Activated CD4-positive, alpha-beta T cell treated with anti-CD3 and anti-CD28 coated beads, Interleukin-2, amount 10 ng/mL, durations not matched to agents 7 days and 5 days (primary cell): ENCODE measurements at regions not wholly inside any gene's neighbourhood (a gene's known extent, or its start where the extent isn't known, plus 50 kb on each side); places are given as distances from the start of the nearest gene placed in this dataset.

ENCODE experiments used
- CTCF ChIA-PET: fragments of 350-600 bp; sonication (Branson Sonifier 250); formaldehyde crosslinking; loops from one replicate; lab custom pipeline; 2021; ENCODE audit warnings: antibody characterized with exemption; lab: Charles Lee
- POLR2A ChIA-PET: fragments of 350-600 bp; sonication (Branson Sonifier 250); formaldehyde crosslinking; loops from one replicate; lab custom pipeline; 2021; ENCODE audit warnings: antibody characterized with exemption; lab: Charles Lee
- DNase-seq: peaks from one replicate; pipeline ENCODE4 v3.0.0-alpha.2; 2020
- H3K27ac Mint-ChIP-seq: one replicate; pipeline ENCODE4 v1.8.0; 2021; ENCODE audit warnings: mild to moderate bottlenecking, moderate library complexity, mixed read lengths
- H3K27me3 Mint-ChIP-seq: one replicate; pipeline ENCODE4 v1.8.0; 2021; ENCODE audit warnings: mixed read lengths
- H3K36me3 Mint-ChIP-seq: one replicate; pipeline ENCODE4 v1.8.0; 2021; ENCODE audit warnings: low read depth, mixed read lengths
- H3K4me1 Mint-ChIP-seq: one replicate; pipeline ENCODE4 v1.8.0; 2021; ENCODE audit warnings: mixed read lengths
- H3K4me3 Mint-ChIP-seq: one replicate; pipeline ENCODE4 v1.8.0; 2021; ENCODE audit warnings: mild to moderate bottlenecking, moderate library complexity, mixed read lengths
- H3K9me3 Mint-ChIP-seq: one replicate; pipeline ENCODE4 v1.8.0; 2021; ENCODE audit warnings: mixed read lengths

GRCh38 chr20:48201188-48201587, 415.9 kb upstream of the SULF2 start:
- no peaks in the 10 kb centered on the region for H3K27me3 Mint-ChIP-seq
- H3K27ac Mint-ChIP-seq: no peak overlapping the region
- H3K36me3 Mint-ChIP-seq: no peaks in the 10 kb centered on the region
- ChIA-PET CTCF (no interaction called here), POLR2A (no interaction called here)
- no peak overlapping the region for H3K4me3 Mint-ChIP-seq
- H3K9me3 Mint-ChIP-seq: no peaks in the 10 kb centered on the region
- no peaks in the 10 kb centered on the region for H3K4me1 Mint-ChIP-seq
- DNase-seq: no peak

GRCh38 chr20:48198929-48199451, 413.7 kb upstream of the SULF2 start:
- ChIA-PET POLR2A (no interaction called here), CTCF (no interaction called here)
- no peaks in the 10 kb centered on the region for H3K9me3 Mint-ChIP-seq
- H3K27ac Mint-ChIP-seq: no peak overlapping the region
- DNase-seq: no peak
- H3K4me1 Mint-ChIP-seq: no peaks in the 10 kb centered on the region
- no peak overlapping the region for H3K4me3 Mint-ChIP-seq
- no peaks in the 10 kb centered on the region for H3K36me3 Mint-ChIP-seq
- no peaks in the 10 kb centered on the region for H3K27me3 Mint-ChIP-seq

GRCh38 chr20:48197066-48197465, 411.8 kb upstream of the SULF2 start:
- DNase-seq: no peak
- ChIA-PET CTCF (no interaction called here), POLR2A (no interaction called here)
- Mint-ChIP-seq H3K27ac (no peak overlapping the region), H3K27me3 (no peaks in the 10 kb centered on the region), H3K36me3 (no peaks in the 10 kb centered on the region), H3K9me3 (no peaks in the 10 kb centered on the region), H3K4me1 (no peaks in the 10 kb centered on the region), H3K4me3 (no peak overlapping the region)

- H3K4me3 Mint-ChIP-seq: no peak overlapping the region
- ChIA-PET POLR2A (no interaction called here), CTCF (no interaction called here)
- H3K4me1 Mint-ChIP-seq: no peaks in the 10 kb centered on the region
- H3K9me3 Mint-ChIP-seq: no peaks in the 10 kb centered on the region
- H3K27ac Mint-ChIP-seq: no peak overlapping the region
- no peak for DNase-seq
- H3K36me3 Mint-ChIP-seq: no peaks in the 10 kb centered on the region
- H3K27me3 Mint-ChIP-seq: no peaks in the 10 kb centered on the region
Observed at GRCh38 chr20:48196486-48196885, 411.2 kb upstream of the SULF2 start.

DNA sequence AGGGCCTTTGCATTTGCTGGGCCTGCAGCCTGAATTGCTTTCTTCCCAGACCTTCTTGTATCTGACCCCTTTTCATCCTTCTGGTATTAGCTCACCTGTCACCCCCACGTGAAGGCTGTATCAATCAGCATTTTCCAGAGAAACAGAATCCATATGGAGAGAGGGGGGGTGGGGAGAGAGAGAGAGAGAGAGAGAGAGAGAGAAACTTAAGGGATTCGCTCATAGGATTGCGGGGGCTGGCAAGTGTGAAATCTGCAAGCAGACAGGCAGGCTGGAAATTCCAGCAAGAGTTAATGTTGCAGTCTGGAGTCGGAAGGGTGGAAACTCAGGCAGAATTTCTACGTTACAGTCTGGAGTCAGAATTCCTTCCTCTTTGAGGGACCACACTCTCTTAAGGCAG, 410.7 kb upstream of the SULF2 start:
- H3K27me3 Mint-ChIP-seq: no peaks in the 10 kb centered on the region
- no peak overlapping the region for H3K27ac Mint-ChIP-seq
- H3K4me3 Mint-ChIP-seq: no peak overlapping the region
- no peaks in the 10 kb centered on the region for H3K4me1 Mint-ChIP-seq
- POLR2A ChIA-PET: no interaction called here
- CTCF ChIA-PET: no interaction called here
- no peaks in the 10 kb centered on the region for H3K9me3 Mint-ChIP-seq
- no peak for DNase-seq
- H3K36me3 Mint-ChIP-seq: no peaks in the 10 kb centered on the region

DNA sequence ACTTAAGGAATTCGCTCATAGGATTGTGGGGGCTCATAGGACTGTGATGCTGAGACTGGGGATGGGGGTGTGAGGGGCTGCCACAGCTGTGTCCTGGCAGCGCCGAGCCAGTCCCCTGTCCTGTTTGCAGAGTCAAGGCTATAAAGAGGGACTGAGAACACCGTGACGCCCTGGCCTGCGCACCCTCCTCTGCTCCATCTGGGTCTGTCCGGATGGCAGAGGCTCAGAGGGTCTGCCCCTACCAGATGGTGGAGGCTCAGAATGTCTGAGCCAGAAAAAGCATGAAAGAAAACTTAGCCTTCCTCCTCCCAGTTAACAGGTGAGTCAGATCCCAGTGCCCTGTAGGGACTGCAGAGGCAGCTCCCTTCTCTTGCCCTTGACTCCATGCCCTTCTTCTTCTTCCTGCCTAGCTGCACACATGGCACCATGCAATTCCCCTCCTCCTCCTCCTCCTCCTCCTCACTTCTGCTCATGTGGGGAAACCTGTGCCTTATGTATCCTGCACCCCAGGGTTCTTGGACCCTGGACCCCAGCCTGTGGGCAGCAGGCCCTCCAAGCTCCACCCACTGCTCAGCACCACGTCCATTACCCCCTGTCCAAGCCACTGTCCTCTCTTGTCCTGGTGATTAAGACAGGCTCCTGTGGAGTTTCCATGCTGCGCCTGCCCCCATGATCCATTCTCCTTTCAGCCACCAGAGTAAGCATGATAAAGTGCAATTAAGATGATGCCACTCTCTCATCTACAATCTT, 410.0 kb upstream of the SULF2 start:
- Mint-ChIP-seq H3K36me3 (no peaks in the 10 kb centered on the region), H3K9me3 (no peaks in the 10 kb centered on the region), H3K4me3 (no peak overlapping the region), H3K4me1 (no peaks in the 10 kb centered on the region), H3K27ac (no peak overlapping the region), H3K27me3 (no peaks in the 10 kb centered on the region)
- POLR2A ChIA-PET: no interaction called here
- CTCF ChIA-PET: no interaction called here
- DNase-seq: no peak

GRCh38 chr20:48194583-48194982, 409.3 kb upstream of the SULF2 start:
- Mint-ChIP-seq H3K4me3 (no peak overlapping the region), H3K9me3 (no peaks in the 10 kb centered on the region), H3K27ac (no peak overlapping the region), H3K4me1 (no peaks in the 10 kb centered on the region), H3K36me3 (no peaks in the 10 kb centered on the region), H3K27me3 (no peaks in the 10 kb centered on the region)
- DNase-seq: no peak
- ChIA-PET CTCF (no interaction called here), POLR2A (no interaction called here)

DNA sequence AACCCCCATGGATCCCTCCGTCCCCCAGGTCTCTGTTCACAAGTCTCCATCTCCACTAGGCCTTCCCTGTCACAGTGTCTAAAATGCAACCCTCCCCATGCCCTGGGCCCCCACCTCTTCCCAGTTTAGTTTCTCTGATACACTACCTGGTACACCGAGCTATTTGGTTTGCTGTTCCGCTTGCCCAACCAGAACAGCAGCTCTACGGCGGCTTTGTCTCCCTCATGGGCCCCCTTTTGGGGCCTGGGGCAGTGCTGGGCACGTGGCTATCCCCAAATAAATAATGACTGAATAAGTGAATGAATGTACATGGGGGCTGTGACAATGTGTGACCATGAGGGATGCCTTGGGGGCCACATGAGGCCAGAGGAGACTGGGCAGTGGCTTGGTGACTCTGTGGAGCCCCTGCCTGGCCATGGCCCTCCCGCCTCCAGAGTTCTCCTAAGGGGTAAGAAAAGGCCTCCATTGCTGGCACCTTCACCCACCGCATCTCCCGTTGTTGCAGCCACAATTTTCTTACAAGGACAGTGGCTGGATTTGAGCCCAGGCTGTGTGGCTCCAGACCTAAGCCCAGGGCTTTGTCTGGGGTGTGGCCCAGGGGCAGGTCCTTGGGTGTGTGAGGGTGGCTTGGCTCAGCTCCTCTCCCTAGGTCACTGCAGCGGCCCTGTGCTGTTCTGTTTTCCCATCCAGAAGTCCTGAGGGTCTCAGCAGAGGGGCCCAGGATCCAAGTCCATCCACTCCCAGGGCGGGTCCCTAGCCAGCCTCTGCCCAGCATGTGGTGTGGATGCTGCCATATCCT, 408.5 kb upstream of the SULF2 start:
- H3K27me3 Mint-ChIP-seq: no peaks in the 10 kb centered on the region
- no peaks in the 10 kb centered on the region for H3K4me1 Mint-ChIP-seq
- POLR2A ChIA-PET: no interaction called here
- no peak for DNase-seq
- H3K9me3 Mint-ChIP-seq: no peaks in the 10 kb centered on the region
- H3K36me3 Mint-ChIP-seq: no peaks in the 10 kb centered on the region
- CTCF ChIA-PET: no interaction called here
- no peak overlapping the region for H3K4me3 Mint-ChIP-seq
- H3K27ac Mint-ChIP-seq: no peak overlapping the region

DNA sequence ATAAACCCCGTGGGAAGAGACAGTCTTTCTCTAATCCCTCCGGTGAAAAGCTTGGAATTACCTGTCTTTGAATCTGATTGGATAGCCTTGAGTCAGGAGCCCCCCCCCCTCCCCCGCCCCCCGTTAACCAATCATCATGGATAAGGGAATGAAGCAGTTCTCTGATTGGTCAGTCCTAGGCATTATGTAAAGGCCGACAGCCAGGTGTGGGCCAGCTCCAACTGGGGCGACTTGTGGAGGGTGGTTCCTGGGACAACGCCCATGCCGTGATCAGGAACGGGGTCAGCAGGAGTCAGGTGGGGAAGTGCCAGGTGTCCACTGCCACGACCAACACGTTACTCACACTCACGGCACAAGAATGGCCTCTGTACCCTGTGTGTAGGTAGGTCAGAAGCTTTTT, 406.8 kb upstream of the SULF2 start:
- H3K27ac Mint-ChIP-seq: no peak overlapping the region
- no peak for DNase-seq
- H3K27me3 Mint-ChIP-seq: no peaks in the 10 kb centered on the region
- ChIA-PET POLR2A (no interaction called here), CTCF (no interaction called here)
- H3K36me3 Mint-ChIP-seq: no peaks in the 10 kb centered on the region
- H3K9me3 Mint-ChIP-seq: no peaks in the 10 kb centered on the region
- H3K4me3 Mint-ChIP-seq: no peak overlapping the region
- H3K4me1 Mint-ChIP-seq: no peaks in the 10 kb centered on the region

DNA sequence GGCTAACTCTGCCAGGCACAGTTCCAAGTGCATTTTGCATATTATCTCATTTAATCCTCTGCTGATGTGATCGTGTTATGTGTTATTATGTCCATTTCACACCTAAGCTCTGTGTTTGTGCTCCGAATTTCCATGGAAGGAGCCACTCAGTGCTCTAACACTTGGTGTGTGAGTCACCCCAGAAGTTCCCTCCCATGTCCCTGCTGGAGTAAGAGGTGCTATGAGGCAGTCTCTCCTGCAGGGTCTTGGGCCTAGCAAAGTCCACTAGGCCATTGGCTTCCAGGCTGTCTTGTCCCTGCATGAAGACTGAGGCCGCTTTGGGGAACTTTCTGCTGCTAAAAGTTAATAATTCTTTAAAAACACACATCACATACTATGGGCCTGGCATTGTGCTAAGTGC, 405.9 kb upstream of the SULF2 start:
- Mint-ChIP-seq H3K9me3 (no peaks in the 10 kb centered on the region), H3K27me3 (no peaks in the 10 kb centered on the region), H3K4me1 (no peaks in the 10 kb centered on the region), H3K4me3 (no peak overlapping the region), H3K27ac (no peak overlapping the region), H3K36me3 (no peaks in the 10 kb centered on the region)
- ChIA-PET POLR2A (no interaction called here), CTCF (no interaction called here)
- no peak for DNase-seq

GRCh38 chr20:48190757-48191156, 405.5 kb upstream of the SULF2 start:
- H3K9me3 Mint-ChIP-seq: no peaks in the 10 kb centered on the region
- H3K27ac Mint-ChIP-seq: no peak overlapping the region
- POLR2A ChIA-PET: no interaction called here
- H3K36me3 Mint-ChIP-seq: no peaks in the 10 kb centered on the region
- H3K27me3 Mint-ChIP-seq: no peaks in the 10 kb centered on the region
- no peaks in the 10 kb centered on the region for H3K4me1 Mint-ChIP-seq
- no peak overlapping the region for H3K4me3 Mint-ChIP-seq
- DNase-seq: no peak
- CTCF ChIA-PET: no interaction called here

DNA sequence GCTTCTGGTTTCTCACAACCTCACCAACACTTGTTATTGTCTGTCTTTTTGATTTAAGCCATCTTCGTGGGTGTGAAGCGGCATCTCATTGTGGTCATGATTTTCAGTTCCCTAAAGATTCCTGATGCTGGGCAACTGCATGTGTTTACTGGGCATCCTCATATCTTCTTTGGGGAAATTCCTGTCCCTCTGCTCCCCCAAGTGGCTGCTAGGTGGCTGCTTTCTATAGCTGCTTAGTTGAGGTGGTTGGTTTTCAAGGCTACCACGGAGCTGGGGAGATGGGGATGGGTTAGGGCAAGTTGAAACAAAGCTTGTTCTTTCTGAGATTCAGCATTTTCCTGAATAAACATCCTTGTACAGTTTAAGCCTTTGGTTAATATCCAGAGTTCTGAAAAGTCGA, 403.9 kb upstream of the SULF2 start:
- ChIA-PET CTCF (interaction anchor here (0.7 kb wide), 1 partner anchor 77 kb away, joined by 3 read pairs; no protein-coding TSS in a partner anchor), POLR2A (no interaction called here)
- Mint-ChIP-seq H3K9me3 (no peaks in the 10 kb centered on the region), H3K36me3 (no peaks in the 10 kb centered on the region), H3K4me3 (no peak overlapping the region), H3K27ac (no peak overlapping the region), H3K27me3 (no peaks in the 10 kb centered on the region), H3K4me1 (no peaks in the 10 kb centered on the region)
- DNase-seq: no peak

DNA sequence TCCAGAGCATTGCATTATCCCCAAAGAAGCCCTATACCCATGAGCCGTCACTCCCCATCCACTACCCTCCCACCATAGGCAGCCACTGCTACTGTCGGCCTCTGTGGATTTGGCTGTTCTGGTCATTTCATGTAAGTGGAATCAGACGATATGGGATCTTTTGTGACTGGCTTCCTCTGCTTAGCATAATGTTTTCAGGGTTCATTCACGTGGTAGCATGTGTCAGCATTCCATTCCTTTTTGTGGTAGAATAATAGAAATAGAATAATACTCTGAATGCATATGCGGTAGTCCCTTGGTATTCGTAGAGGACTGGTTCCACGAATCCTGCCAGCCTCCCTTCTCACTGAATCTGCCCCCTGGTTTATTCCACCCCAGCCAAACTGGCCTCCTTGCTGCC, 402.6 kb upstream of the SULF2 start:
- Mint-ChIP-seq H3K4me3 (no peak overlapping the region), H3K27ac (no peak overlapping the region), H3K4me1 (no peaks in the 10 kb centered on the region), H3K36me3 (no peaks in the 10 kb centered on the region), H3K27me3 (no peaks in the 10 kb centered on the region), H3K9me3 (no peaks in the 10 kb centered on the region)
- DNase-seq: no peak
- CTCF ChIA-PET: no interaction called here
- POLR2A ChIA-PET: no interaction called here
